ENCODE measurements at regions not wholly inside any gene's neighbourhood (a gene's known extent, or its start where the extent isn't known, plus 50 kb on each side); places are given as distances from the start of the nearest gene placed in this dataset.

DNA sequence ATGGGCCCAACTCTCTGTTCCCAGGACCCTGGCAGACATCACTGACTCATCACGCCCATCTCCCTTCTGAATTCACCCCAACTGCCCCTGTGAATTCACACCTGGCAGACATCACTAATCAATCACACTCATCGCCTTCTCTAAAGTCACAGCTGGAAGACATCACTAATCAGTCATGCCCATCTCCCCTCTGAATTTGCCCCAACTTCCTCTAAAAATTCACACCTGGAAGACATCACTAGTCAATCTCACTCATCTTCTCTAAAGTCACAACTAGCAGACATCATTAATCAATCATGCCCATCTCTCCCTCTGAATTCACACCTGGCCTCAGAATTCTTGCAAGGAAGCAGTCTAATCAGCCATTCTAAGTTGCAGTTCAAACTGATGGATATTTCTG lies 111.1 kb downstream of the FOXA2 start (continued):
- TF ChIP-seq, protein P1, sequence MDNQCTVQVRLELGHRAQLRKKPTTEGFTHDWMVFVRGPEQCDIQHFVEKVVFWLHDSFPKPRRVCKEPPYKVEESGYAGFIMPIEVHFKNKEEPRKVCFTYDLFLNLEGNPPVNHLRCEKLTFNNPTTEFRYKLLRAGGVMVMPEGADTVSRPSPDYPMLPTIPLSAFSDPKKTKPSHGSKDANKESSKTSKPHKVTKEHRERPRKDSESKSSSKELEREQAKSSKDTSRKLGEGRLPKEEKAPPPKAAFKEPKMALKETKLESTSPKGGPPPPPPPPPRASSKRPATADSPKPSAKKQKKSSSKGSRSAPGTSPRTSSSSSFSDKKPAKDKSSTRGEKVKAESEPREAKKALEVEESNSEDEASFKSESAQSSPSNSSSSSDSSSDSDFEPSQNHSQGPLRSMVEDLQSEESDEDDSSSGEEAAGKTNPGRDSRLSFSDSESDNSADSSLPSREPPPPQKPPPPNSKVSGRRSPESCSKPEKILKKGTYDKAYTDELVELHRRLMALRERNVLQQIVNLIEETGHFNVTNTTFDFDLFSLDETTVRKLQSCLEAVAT (IDR thresholded peaks at IDR 0.05): peak in 1 of 2 experiments; percentile 98; a peak in 2 of 4 replicates
- TF ChIP-seq, protein P2, sequence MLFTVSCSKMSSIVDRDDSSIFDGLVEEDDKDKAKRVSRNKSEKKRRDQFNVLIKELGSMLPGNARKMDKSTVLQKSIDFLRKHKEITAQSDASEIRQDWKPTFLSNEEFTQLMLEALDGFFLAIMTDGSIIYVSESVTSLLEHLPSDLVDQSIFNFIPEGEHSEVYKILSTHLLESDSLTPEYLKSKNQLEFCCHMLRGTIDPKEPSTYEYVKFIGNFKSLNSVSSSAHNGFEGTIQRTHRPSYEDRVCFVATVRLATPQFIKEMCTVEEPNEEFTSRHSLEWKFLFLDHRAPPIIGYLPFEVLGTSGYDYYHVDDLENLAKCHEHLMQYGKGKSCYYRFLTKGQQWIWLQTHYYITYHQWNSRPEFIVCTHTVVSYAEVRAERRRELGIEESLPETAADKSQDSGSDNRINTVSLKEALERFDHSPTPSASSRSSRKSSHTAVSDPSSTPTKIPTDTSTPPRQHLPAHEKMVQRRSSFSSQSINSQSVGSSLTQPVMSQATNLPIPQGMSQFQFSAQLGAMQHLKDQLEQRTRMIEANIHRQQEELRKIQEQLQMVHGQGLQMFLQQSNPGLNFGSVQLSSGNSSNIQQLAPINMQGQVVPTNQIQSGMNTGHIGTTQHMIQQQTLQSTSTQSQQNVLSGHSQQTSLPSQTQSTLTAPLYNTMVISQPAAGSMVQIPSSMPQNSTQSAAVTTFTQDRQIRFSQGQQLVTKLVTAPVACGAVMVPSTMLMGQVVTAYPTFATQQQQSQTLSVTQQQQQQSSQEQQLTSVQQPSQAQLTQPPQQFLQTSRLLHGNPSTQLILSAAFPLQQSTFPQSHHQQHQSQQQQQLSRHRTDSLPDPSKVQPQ (CRISPR knock-in tag; IDR thresholded peaks at IDR 0.05; ENCODE audit: borderline replicate concordance): no peak
- no peak for TF ChIP-seq HIVEP1 (CRISPR knock-in tag; IDR thresholded peaks at IDR 0.05)
- TF ChIP-seq ZBTB17 (CRISPR knock-in tag; IDR thresholded peaks at IDR 0.05): peak; percentile 91
- no peak for TF ChIP-seq ELF4 (CRISPR knock-in tag; IDR thresholded peaks at IDR 0.05)
- no peak for TF ChIP-seq SRF (CRISPR knock-in tag; IDR thresholded peaks at IDR 0.05)

DNA sequence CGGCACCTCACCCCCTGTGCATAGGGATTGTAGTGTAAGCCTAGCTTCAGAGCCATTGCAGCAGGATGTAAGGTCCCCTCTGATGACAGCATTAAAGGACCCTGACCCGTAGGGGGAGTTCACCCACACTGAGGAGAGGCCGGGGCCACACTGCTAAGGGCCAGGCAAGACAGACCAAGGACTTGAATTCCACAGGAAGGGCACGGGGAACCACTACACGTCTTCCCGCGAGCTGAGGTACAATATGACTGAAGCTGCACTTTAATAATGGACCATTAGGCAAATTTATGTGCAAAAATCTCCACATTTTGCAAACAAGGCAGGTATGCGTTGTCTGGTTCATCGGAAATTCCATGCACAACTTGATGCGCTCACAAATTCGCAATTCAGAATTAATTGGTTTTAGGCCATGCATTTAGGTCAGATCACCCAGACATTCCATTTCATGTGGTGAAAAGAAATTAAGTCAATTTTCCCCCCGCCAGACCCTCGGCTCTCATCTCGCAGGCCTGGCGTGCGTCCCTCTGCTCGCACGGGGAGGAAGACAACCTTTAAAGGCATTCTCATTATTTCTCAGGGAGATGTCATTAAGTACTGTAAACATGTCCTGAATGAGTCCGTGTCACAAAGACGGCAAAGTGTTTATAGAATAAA lies 111.8 kb downstream of the FOXA2 start:
- CTCF ChIA-PET (ENCODE audit: low intra/inter-chr PET ratio): no interaction called here
- H3K4me3 ChIP-seq: no peak overlapping the region

More for the DNA sequence above, 111.8 kb downstream of the FOXA2 start:
- H3K79me2 ChIP-seq (ENCODE audit: control insufficient read depth, insufficient read depth, low read length): no peaks in the 10 kb centered on the region
- H3K27ac ChIP-seq (ENCODE audit: extremely low read depth, low read depth, low read length): no peak overlapping the region
- no peaks in the 10 kb centered on the region for H3K9me1 ChIP-seq (ENCODE audit: control insufficient read depth, insufficient read depth, low read length)
- ATAC-seq (peak; percentile 54; the same call in 1 of the 3 replicates), DNase-seq (ENCODE audit: extremely low read depth in 1 of 4, low spot score in 3 of 4) (no peak), FAIRE-seq (no peak)
- no peak for TF ChIP-seq FUS (optimal IDR thresholded peaks at IDR 0.05; ENCODE audit: low read depth, low read length)
- no peak for TF ChIP-seq TFAM (CRISPR knock-in tag; conservative IDR thresholded peaks at IDR 0.05)
- TF ChIP-seq ZFP36 (IDR thresholded peaks at IDR 0.05; ENCODE audit: low read depth, low read length, partially characterized antibody): no peak
- TF ChIP-seq ZFP30 (CRISPR knock-in tag; IDR thresholded peaks at IDR 0.05; ENCODE audit: borderline replicate concordance): no peak
- no peak for TF ChIP-seq BMI1 (IDR thresholded peaks at IDR 0.05; ENCODE audit: low read length)
- TF ChIP-seq HIVEP1 (CRISPR knock-in tag; IDR thresholded peaks at IDR 0.05): no peak
- H3K9me3 ChIP-seq (replicated peaks; ENCODE audit: control insufficient read depth, insufficient read depth, low read depth, low read length): no peaks in the 10 kb centered on the region
- WGBS (ENCODE audit: insufficient coverage, low coverage, missing lambda C conversion rate): 77% methylated on average over 12 of the region's 20 CpGs
- H3K9ac ChIP-seq (ENCODE audit: insufficient read depth in 1 of 2, low read depth in 2 of 2, low read length in 2 of 2): no peak overlapping the region
- H3K36me3 ChIP-seq (ENCODE audit: control insufficient read depth, insufficient read depth, low read length): no peaks in the 10 kb centered on the region
- POLR2A ChIA-PET: no interaction called here
- in situ Hi-C loops (cut with MboI): no loop called here
- no TSS peak for BruUV-seq (replicated peaks)
- no peak overlapping the region for H2AFZ ChIP-seq (ENCODE audit: low read depth, low read length)
- intact Hi-C loops (cut with micrococcal nuclease): loop anchor here (5.0 to 10.0 kb wide), 2 partner anchors 85 to 138 kb away; no protein-coding TSS in a partner anchor
- H3K4me1 ChIP-seq (replicated peaks in 1 of 2; ENCODE audit: control insufficient read depth in 2 of 2, insufficient read depth in 2 of 2, low read length in 2 of 2): peaks cover 0 to 3% of the 10 kb centered on the region in 2 experiments; a peak in 2 of 5 replicates
- no peaks in the 10 kb centered on the region for H3K27me3 ChIP-seq (ENCODE audit: control insufficient read depth in 2 of 2, insufficient read depth in 2 of 2, low read length in 2 of 2)
- no peaks in the 10 kb centered on the region for H4K20me1 ChIP-seq (replicated peaks; ENCODE audit: control insufficient read depth, insufficient read depth, low read length)
- H3K4me2 ChIP-seq (ENCODE audit: insufficient read depth, low read length): no peak overlapping the region

Measured in K562 (cell line).